ENCODE measurements at regions not wholly inside any gene's neighbourhood (a gene's known extent, or its start where the extent isn't known, plus 50 kb on each side); places are given as distances from the start of the nearest gene placed in this dataset.

GRCh38 chr3:53998980-53999379 is 107.3 kb upstream of the SELENOK start:
- TF ChIP-seq POLR2A (IDR thresholded peaks at IDR 0.05; ENCODE audit: low read length) (no peak), GATA1 (IDR thresholded peaks at IDR 0.05; ENCODE audit: low read depth, low read length) (no peak)
- no peak for DNase-seq

- TF ChIP-seq GATA1 (IDR thresholded peaks at IDR 0.05; ENCODE audit: low read depth, low read length) (no peak), POLR2A (IDR thresholded peaks at IDR 0.05; ENCODE audit: low read length) (no peak)
- no peak for DNase-seq
Measured at GRCh38 chr3:53997476-53997875, 105.8 kb upstream of the SELENOK start.

- no peak for DNase-seq
- TF ChIP-seq GATA1 (IDR thresholded peaks at IDR 0.05; ENCODE audit: low read depth, low read length): no peak
- TF ChIP-seq POLR2A (IDR thresholded peaks at IDR 0.05; ENCODE audit: low read length): no peak
Measured at GRCh38 chr3:53996141-53996874, 104.6 kb upstream of the SELENOK start.

- no peak for DNase-seq
- TF ChIP-seq POLR2A (IDR thresholded peaks at IDR 0.05; ENCODE audit: low read length) (no peak), GATA1 (IDR thresholded peaks at IDR 0.05; ENCODE audit: low read depth, low read length) (no peak)
Measured at GRCh38 chr3:53994986-53995603, 103.4 kb upstream of the SELENOK start.

- no peak for DNase-seq
- TF ChIP-seq POLR2A (IDR thresholded peaks at IDR 0.05; ENCODE audit: low read length): no peak
- TF ChIP-seq GATA1 (IDR thresholded peaks at IDR 0.05; ENCODE audit: low read depth, low read length): no peak
Measured at GRCh38 chr3:53991240-53991639, 99.6 kb upstream of the SELENOK start.

- no peak for DNase-seq
- TF ChIP-seq POLR2A (IDR thresholded peaks at IDR 0.05; ENCODE audit: low read length): no peak
- TF ChIP-seq GATA1 (IDR thresholded peaks at IDR 0.05; ENCODE audit: low read depth, low read length): no peak
Measured at GRCh38 chr3:53989946-53990345, 98.3 kb upstream of the SELENOK start.

- TF ChIP-seq POLR2A (IDR thresholded peaks at IDR 0.05; ENCODE audit: low read length): no peak
- TF ChIP-seq GATA1 (IDR thresholded peaks at IDR 0.05; ENCODE audit: low read depth, low read length): no peak
- no peak for DNase-seq
Measured at GRCh38 chr3:53989451-53989850, 97.8 kb upstream of the SELENOK start.

GRCh38 chr3:53978386-53978785 is 86.7 kb upstream of the SELENOK start:
- TF ChIP-seq POLR2A (IDR thresholded peaks at IDR 0.05; ENCODE audit: low read length) (no peak), GATA1 (IDR thresholded peaks at IDR 0.05; ENCODE audit: low read depth, low read length) (no peak)
- DNase-seq: no peak

- TF ChIP-seq GATA1 (IDR thresholded peaks at IDR 0.05; ENCODE audit: low read depth, low read length): no peak
- no peak for TF ChIP-seq POLR2A (IDR thresholded peaks at IDR 0.05; ENCODE audit: low read length)
- no peak for DNase-seq
Measured at GRCh38 chr3:53975382-53975781, 83.7 kb upstream of the SELENOK start.

GRCh38 chr3:53974324-53974723 is 82.7 kb upstream of the SELENOK start:
- no peak for DNase-seq
- TF ChIP-seq GATA1 (IDR thresholded peaks at IDR 0.05; ENCODE audit: low read depth, low read length) (no peak), POLR2A (IDR thresholded peaks at IDR 0.05; ENCODE audit: low read length) (no peak)

GRCh38 chr3:53973905-53974304 is 82.2 kb upstream of the SELENOK start:
- DNase-seq: no peak
- TF ChIP-seq GATA1 (IDR thresholded peaks at IDR 0.05; ENCODE audit: low read depth, low read length) (no peak), POLR2A (IDR thresholded peaks at IDR 0.05; ENCODE audit: low read length) (no peak)

- no peak for DNase-seq
- TF ChIP-seq POLR2A (IDR thresholded peaks at IDR 0.05; ENCODE audit: low read length) (no peak), GATA1 (IDR thresholded peaks at IDR 0.05; ENCODE audit: low read depth, low read length) (no peak)
Measured at GRCh38 chr3:53970661-53971060, 79.0 kb upstream of the SELENOK start.

GRCh38 chr3:53969086-53969485 is 77.4 kb upstream of the SELENOK start:
- no peak for DNase-seq
- TF ChIP-seq POLR2A (IDR thresholded peaks at IDR 0.05; ENCODE audit: low read length) (no peak), GATA1 (IDR thresholded peaks at IDR 0.05; ENCODE audit: low read depth, low read length) (no peak)

- DNase-seq: no peak
- TF ChIP-seq GATA1 (IDR thresholded peaks at IDR 0.05; ENCODE audit: low read depth, low read length) (no peak), POLR2A (IDR thresholded peaks at IDR 0.05; ENCODE audit: low read length) (no peak)
Measured at GRCh38 chr3:53965291-53965690, 73.6 kb upstream of the SELENOK start.

GRCh38 chr3:53957831-53958230 is 66.2 kb upstream of the SELENOK start:
- TF ChIP-seq POLR2A (IDR thresholded peaks at IDR 0.05; ENCODE audit: low read length) (no peak), GATA1 (IDR thresholded peaks at IDR 0.05; ENCODE audit: low read depth, low read length) (no peak)

More at GRCh38 chr3:53957831-53958230, 66.2 kb upstream of the SELENOK start:
- DNase-seq: no peak
